PC-3 (cell line): ENCODE measurements at regions not wholly inside any gene's neighbourhood (a gene's known extent, or its start where the extent isn't known, plus 50 kb on each side); places are given as distances from the start of the nearest gene placed in this dataset.

Source experiments
- ATAC-seq: fragments of 200-7000 bp; cut with Tn5 transposase; 2 replicates; pipeline ENCODE4 v1.9.1; 2020; ENCODE audit warnings: mild to moderate bottlenecking, moderate library complexity
- BruUV-seq: library from RNA; stranded (reverse); fragments of 400-500 nt; replicated peaks from 2 replicates; lab custom pipeline; 2021; lab: Mats Ljungman, UMichigan
- CTCF ChIA-PET: fragments of 300-600 bp; sonication (Branson Sonifier 250); formaldehyde crosslinking; loops from one replicate; lab custom pipeline; 2022; ENCODE audit warnings: antibody characterized with exemption; lab: Charles Lee
- POLR2A ChIA-PET: fragments of 300-600 bp; sonication (Branson Sonifier 250); formaldehyde crosslinking; loops from one replicate; lab custom pipeline; 2022; ENCODE audit warnings: antibody characterized with exemption; ENCODE audit not compliant: unreplicated experiment; lab: Charles Lee
- DNase-seq: peaks from one replicate; pipeline ENCODE4 v3.0.0-alpha.2; 2015
- H2AFZ ChIP-seq: fragments of 300-600 bp; sonication (generic); 2 replicates; pipeline ENCODE4 v1.6.0; 2016; ENCODE audit warnings: antibody characterized with exemption, low read length
- H3F3A ChIP-seq: fragments of 300-600 bp; sonication (generic); one replicate; pipeline ENCODE4 v1.6.0; 2017; ENCODE audit warnings: antibody characterized with exemption, low read length, control low read depth, mild to moderate bottlenecking; ENCODE audit not compliant: unreplicated experiment
- H3K27ac ChIP-seq: fragments of 300-600 bp; sonication (generic); 2 replicates; pipeline ENCODE4 v1.5.1; 2016; ENCODE audit warnings: mild to moderate bottlenecking, low read length
- H3K27me3 ChIP-seq: fragments of 300-600 bp; sonication (generic); 2 replicates; pipeline ENCODE4 v1.6.1; 2016; ENCODE audit warnings: low read length, mixed read lengths
- H3K36me3 ChIP-seq: fragments of 300-600 bp; sonication (generic); 2 replicates; pipeline ENCODE4 v1.6.1; 2016; ENCODE audit warnings: low read depth, mixed run types, low read length, mixed read lengths
- H3K4me1 ChIP-seq: fragments of 300-600 bp; sonication (generic); 2 replicates; pipeline ENCODE4 v1.5.1; 2016; ENCODE audit warnings: low read length; ENCODE audit not compliant: insufficient read depth
- H3K4me2 ChIP-seq: fragments of 300-600 bp; sonication (generic); 2 replicates; pipeline ENCODE4 v1.6.0; 2016; ENCODE audit warnings: low read length
- H3K4me3 ChIP-seq: fragments of 300-600 bp; sonication (generic); 2 replicates; pipeline ENCODE4 v1.5.1; 2016; ENCODE audit warnings: mild to moderate bottlenecking, low read length, mixed read lengths
- H3K79me2 ChIP-seq: fragments of 300-600 bp; sonication (generic); 2 replicates; pipeline ENCODE4 v1.6.1; 2017; ENCODE audit warnings: low read length, mixed read lengths
- H3K9ac ChIP-seq: fragments of 300-600 bp; sonication (generic); 2 replicates; pipeline ENCODE4 v1.6.0; 2016; ENCODE audit warnings: mild to moderate bottlenecking, low read length
- H3K9me2 ChIP-seq: fragments of 300-600 bp; sonication (generic); replicated peaks from 2 replicates; pipeline ENCODE4 v1.6.1; 2016; ENCODE audit warnings: mixed run types, low read length, mixed read lengths
- H3K9me3 ChIP-seq: fragments of 300-600 bp; sonication (generic); 2 replicates; pipeline ENCODE4 v1.6.1; 2016; ENCODE audit warnings: low read length, mixed read lengths
- H4K20me1 ChIP-seq: fragments of 300-600 bp; sonication (generic); 2 replicates; pipeline ENCODE4 v1.6.1; 2016; ENCODE audit warnings: low read length, mixed read lengths
- EZH2 ChIP-seq: fragments of 300-600 bp; sonication (generic); IDR thresholded peaks from one replicate; pipeline ENCODE4 v1.6.1; 2017; ENCODE audit warnings: antibody characterized with exemption, mild to moderate bottlenecking, low read length; ENCODE audit not compliant: unreplicated experiment
- EZH2phosphoT487 ChIP-seq: fragments of 300-600 bp; sonication (generic); IDR thresholded peaks from 2 replicates; pipeline ENCODE4 v1.6.1; 2018; ENCODE audit warnings: mild to moderate bottlenecking, antibody characterized with exemption, low read length, borderline replicate concordance
- intact Hi-C: fragments of 100-400 bp; cut with micrococcal nuclease; formaldehyde crosslinking; loops from 2 replicates; pipeline ENCODE4 v1.9.0; 2023
- TF ChIP-seq, protein P1 (sequence below): fragments of 300-600 bp; sonication (generic); conservative IDR thresholded peaks from 2 replicates; pipeline ENCODE4 v1.5.1; 2017; ENCODE audit warnings: antibody characterized with exemption, low read depth, mild to moderate bottlenecking, low read length

DNA sequence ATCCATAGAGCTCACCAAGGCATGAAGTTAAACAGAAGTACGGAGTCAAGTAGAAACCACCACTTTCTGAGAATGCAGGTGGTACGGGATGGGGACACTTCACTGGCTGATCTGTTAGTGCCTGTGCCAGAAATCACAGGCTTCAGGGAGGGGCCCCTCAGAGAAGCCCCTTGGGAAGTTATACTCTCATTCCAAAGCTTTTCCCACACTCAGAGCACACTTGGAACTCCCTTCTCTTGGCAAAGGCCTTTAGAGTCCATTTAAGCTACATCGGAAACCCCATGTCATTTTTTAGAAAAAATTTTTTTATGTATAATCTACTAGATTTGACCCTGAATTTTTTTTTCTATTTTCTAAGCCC lies 80.7 kb upstream of the WASF3 start:
- H3K4me1 ChIP-seq: peaks cover 5% of the 10 kb centered on the region; the same call in 1 of the 2 replicates
- no peak overlapping the region for H2AFZ ChIP-seq
- no peaks in the 10 kb centered on the region for H3K9me2 ChIP-seq
- H3K9ac ChIP-seq: no peak overlapping the region
- H4K20me1 ChIP-seq: no peaks in the 10 kb centered on the region
- no peaks in the 10 kb centered on the region for H3K36me3 ChIP-seq
- H3F3A ChIP-seq: no peaks in the 10 kb centered on the region
- H3K4me3 ChIP-seq: no peak overlapping the region
- BruUV-seq: no TSS peak
- intact Hi-C loops: no loop called here
- TF ChIP-seq, protein P1, sequence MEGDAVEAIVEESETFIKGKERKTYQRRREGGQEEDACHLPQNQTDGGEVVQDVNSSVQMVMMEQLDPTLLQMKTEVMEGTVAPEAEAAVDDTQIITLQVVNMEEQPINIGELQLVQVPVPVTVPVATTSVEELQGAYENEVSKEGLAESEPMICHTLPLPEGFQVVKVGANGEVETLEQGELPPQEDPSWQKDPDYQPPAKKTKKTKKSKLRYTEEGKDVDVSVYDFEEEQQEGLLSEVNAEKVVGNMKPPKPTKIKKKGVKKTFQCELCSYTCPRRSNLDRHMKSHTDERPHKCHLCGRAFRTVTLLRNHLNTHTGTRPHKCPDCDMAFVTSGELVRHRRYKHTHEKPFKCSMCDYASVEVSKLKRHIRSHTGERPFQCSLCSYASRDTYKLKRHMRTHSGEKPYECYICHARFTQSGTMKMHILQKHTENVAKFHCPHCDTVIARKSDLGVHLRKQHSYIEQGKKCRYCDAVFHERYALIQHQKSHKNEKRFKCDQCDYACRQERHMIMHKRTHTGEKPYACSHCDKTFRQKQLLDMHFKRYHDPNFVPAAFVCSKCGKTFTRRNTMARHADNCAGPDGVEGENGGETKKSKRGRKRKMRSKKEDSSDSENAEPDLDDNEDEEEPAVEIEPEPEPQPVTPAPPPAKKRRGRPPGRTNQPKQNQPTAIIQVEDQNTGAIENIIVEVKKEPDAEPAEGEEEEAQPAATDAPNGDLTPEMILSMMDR: no peak
- no peak for TF ChIP-seq EZH2
- no peak for TF ChIP-seq EZH2phosphoT487
- DNase-seq: no peak
- no peak overlapping the region for H3K27ac ChIP-seq
- ChIA-PET POLR2A (no interaction called here), CTCF (no interaction called here)
- no peaks in the 10 kb centered on the region for H3K79me2 ChIP-seq
- no peak overlapping the region for H3K4me2 ChIP-seq
- H3K9me3 ChIP-seq: no peaks in the 10 kb centered on the region
- ATAC-seq: no peak
- H3K27me3 ChIP-seq: no peaks in the 10 kb centered on the region

DNA sequence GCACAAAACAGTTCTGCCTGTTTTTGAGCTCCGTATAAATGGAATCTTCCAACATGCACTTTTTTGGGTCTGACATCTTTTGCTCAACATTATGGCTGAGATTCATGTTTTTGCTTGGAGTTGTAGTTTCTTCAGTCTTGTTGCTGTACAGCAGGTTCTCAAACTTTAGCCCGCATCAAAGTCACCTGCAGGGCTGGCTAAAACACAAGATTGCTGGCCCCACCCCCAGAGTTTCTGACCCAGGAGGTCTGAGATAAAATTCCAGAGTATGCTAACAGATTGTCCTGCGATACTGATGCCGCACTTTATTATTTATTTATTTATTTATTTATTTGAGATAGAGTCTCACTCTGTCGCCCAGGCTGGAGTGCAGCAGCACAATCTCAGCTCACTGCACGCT lies 79.8 kb upstream of the WASF3 start:
- no peaks in the 10 kb centered on the region for H3K36me3 ChIP-seq
- no peak overlapping the region for H3K27ac ChIP-seq
- H2AFZ ChIP-seq: no peak overlapping the region
- H3K9me3 ChIP-seq: no peaks in the 10 kb centered on the region
- no peaks in the 10 kb centered on the region for H3K79me2 ChIP-seq
- H3K9ac ChIP-seq: no peak overlapping the region
- POLR2A ChIA-PET: no interaction called here
- H3K4me3 ChIP-seq: no peak overlapping the region
- no peaks in the 10 kb centered on the region for H4K20me1 ChIP-seq
- TF ChIP-seq EZH2phosphoT487 (no peak), EZH2 (no peak)
- TF ChIP-seq, protein P1: no peak
- no TSS peak for BruUV-seq
- ATAC-seq (no peak), DNase-seq (no peak)
- H3K4me1 ChIP-seq: peaks cover 5% of the 10 kb centered on the region; the same call in 1 of the 2 replicates
- no peak overlapping the region for H3K4me2 ChIP-seq
- no peaks in the 10 kb centered on the region for H3K27me3 ChIP-seq
- H3K9me2 ChIP-seq: no peaks in the 10 kb centered on the region
- CTCF ChIA-PET: no interaction called here
- no peaks in the 10 kb centered on the region for H3F3A ChIP-seq
- intact Hi-C loops: no loop called here

DNA sequence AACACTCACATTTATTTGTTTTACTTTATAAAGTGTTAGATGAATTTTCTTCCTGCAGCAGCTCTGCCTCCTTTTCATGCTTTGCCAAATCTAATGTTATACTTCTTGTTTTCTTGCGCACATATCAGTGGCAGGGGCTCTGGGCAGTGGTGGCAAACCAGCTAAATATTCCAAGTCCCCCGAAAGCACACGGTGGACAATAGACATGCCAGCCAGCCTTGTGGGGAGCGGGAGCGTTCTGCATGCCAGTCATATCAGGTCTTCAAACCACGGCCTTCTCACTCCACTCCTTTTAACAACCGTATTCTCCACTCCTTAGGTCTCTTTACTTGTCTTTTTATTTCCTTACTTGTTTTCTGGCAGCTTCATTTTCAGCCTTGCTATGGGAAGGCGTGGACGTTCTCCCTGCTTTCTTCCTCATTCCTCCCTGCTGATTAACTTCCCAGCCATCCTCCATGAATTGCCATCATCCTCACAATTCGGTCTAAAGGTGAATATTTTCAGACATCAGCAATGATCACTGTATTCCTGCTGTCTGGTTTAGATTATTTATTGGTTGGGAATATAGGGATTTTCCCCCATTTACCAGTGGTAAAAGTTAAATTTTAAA lies 77.1 kb upstream of the WASF3 start:
- Histone ChIP-seq H3K4me1 (peaks cover 5% of the 10 kb centered on the region; the same call in 1 of the 2 replicates), H2AFZ (peak overlapping the region; percentile 55; the same call in 1 of the 2 replicates), H3K4me2 (peak overlapping the region; percentile 13; the same call in 1 of the 2 replicates), H3F3A (no peaks in the 10 kb centered on the region), H3K9ac (no peak overlapping the region), H3K36me3 (no peaks in the 10 kb centered on the region), H3K9me2 (no peaks in the 10 kb centered on the region), H3K4me3 (no peak overlapping the region), H3K27me3 (no peaks in the 10 kb centered on the region), H4K20me1 (no peaks in the 10 kb centered on the region), H3K79me2 (no peaks in the 10 kb centered on the region), H3K9me3 (no peaks in the 10 kb centered on the region), H3K27ac (no peak overlapping the region)
- ATAC-seq: peak; percentile 43
- CTCF ChIA-PET: no interaction called here
- TF ChIP-seq EZH2phosphoT487 (no peak), EZH2 (no peak)
- TF ChIP-seq, protein P1: no peak
- intact Hi-C loops: no loop called here
- DNase-seq: peak; percentile 29
- POLR2A ChIA-PET: no interaction called here
- BruUV-seq: no TSS peak
